ENCODE measurements at regions not wholly inside any gene's neighbourhood (a gene's known extent, or its start where the extent isn't known, plus 50 kb on each side); places are given as distances from the start of the nearest gene placed in this dataset.

DNA sequence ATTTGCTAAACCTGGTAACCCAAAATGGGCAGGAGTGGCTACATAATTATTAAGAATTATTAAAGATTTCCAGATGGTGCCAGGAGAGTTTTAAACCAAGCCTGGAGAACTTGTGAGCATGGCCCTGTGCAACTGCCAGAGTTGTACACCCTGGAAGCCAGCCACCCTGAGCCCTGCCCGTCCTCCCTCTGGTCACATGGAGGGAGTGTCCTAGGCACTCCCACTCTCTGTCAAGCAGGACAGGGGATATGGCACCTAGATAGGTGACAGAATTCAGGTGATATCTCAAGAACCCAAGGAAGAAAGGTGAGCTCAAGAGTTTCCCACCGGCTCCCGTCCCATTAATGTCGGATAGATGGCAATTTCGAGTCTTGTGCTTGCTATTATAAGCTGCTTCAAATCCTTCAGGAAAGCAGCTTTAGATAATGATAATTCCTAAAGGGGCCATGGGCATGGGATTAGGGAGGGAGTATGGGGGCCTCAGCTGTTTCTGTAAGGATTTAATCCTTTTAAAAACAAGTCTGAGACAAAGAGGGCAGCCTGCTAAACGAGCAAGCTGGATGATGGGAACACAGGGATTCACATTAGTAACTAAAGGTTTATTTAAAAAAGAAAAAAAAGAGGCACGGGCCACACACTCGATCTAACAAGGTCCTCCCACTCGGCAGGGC lies 169.1 kb downstream of the BMP7 start:
- TF ChIP-seq CTCF (IDR thresholded peaks at IDR 0.05; ENCODE audit: borderline replicate concordance, insufficient read depth, low read depth, low read length): no peak
- no peak overlapping the region for H3K4me3 ChIP-seq (ENCODE audit: low read depth, low read length)

DNA sequence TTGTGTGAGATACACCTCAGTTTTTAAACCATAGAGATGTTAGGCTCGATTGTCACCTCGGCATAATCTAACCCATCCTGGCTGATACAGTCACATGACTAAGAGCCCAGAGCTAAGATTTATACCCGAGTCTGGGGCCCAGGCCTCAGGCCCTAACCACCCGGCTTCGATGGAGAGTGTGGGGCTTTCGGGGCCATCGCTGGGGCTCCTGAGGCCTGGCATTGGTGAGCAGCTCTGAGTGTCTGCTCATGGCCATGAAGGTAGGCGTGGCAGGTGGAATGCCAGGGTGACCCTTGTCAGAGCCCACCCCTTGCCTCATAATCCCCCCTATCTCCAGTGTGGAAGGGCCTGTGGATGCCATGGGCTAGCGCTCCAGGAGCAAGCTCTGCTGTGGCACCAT lies 164.3 kb downstream of the BMP7 start:
- H3K4me3 ChIP-seq (ENCODE audit: low read depth, low read length): no peak overlapping the region
- no peak for TF ChIP-seq CTCF (IDR thresholded peaks at IDR 0.05; ENCODE audit: borderline replicate concordance, insufficient read depth, low read depth, low read length)

- no peak for TF ChIP-seq CTCF (IDR thresholded peaks at IDR 0.05; ENCODE audit: borderline replicate concordance, insufficient read depth, low read depth, low read length)
- H3K4me3 ChIP-seq (ENCODE audit: low read depth, low read length): no peak overlapping the region
These were observed 163.9 kb downstream of the BMP7 start for GRCh38 chr20:57102566-57102965.

DNA sequence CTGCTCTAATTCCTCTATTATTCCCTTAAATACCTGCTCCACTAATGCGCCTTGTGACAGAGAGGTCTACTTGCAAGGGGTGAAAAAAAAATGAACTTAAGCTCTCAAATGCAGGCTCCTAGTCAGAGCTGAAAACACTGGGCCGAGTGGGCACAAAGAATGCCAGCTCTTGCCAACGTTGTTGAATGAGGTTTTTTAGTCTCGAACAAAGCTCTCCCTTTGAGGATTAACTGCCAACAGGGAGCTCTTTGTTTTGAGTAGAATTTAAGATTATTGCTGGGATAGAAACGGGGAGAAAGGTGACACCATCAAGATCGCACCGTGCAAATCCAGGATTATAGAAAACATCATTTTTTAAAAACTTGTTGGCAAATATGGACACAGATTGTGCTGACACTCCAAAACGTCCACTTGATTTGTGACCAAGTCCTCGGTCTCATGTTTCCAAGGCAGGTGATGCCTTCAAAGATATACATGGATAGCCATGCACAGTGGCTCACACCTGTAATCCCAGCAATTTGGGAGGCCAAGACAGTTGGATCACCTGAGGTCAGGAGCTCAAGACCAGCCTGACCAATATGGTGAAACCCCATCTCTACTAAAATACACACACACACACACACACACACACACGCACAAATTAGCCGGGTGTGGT lies 163.2 kb downstream of the BMP7 start:
- no peak overlapping the region for H3K4me3 ChIP-seq (ENCODE audit: low read depth, low read length)
- no peak for TF ChIP-seq CTCF (IDR thresholded peaks at IDR 0.05; ENCODE audit: borderline replicate concordance, insufficient read depth, low read depth, low read length)

DNA sequence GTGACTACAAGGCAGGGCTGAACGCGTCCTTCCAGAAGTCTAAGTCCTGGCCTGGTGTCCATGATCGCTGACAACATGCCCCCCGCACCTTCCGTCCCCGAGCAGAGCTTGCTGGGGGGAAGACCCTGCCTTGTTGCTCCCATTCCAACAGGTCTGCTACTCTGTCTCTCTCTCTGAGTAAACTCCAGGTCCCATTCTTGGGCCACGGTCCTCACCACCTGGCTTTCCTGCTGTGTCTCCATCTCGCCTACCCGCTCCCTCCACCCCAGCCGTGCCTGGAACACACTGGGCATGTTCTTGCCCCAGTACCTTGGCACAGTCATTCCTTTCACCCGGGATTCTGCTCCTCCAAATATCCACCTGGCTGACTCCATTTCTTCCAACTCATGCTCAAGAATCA lies 162.3 kb downstream of the BMP7 start:
- H3K4me3 ChIP-seq (ENCODE audit: low read depth, low read length): no peak overlapping the region
- no peak for TF ChIP-seq CTCF (IDR thresholded peaks at IDR 0.05; ENCODE audit: borderline replicate concordance, insufficient read depth, low read depth, low read length)

GRCh38 chr20:57104651-57105204 lies 161.7 kb downstream of the BMP7 start:
- H3K4me3 ChIP-seq (ENCODE audit: low read depth, low read length): no peak overlapping the region
- TF ChIP-seq CTCF (IDR thresholded peaks at IDR 0.05; ENCODE audit: borderline replicate concordance, insufficient read depth, low read depth, low read length): no peak
